ENCODE measurements at regions not wholly inside any gene's neighbourhood (a gene's known extent, or its start where the extent isn't known, plus 50 kb on each side); places are given as distances from the start of the nearest gene placed in this dataset.

DNA sequence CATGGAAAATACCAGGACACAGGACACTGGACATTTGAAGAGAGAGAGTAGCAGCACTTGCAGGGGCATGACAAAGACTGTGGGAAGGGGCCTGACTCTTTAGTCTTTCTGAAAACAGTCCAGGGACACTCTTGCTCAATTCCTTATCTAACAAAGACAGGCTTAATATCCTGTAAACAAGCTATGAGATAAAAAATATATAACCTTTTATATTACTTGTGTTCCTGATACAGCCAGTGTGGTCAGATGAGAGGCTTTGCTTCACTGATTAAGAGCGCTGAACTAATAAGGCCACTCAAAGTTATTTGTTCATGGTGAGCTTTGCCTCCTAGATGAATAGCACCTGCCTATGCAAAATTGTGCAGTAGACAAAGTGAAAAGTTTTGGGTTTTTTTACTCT is 518.7 kb downstream of the LRRC70 start (continued):
- TF ChIP-seq SPI1 (IDR thresholded peaks at IDR 0.05; ENCODE audit: borderline replicate concordance, low read depth, low read length) = no peak

DNA sequence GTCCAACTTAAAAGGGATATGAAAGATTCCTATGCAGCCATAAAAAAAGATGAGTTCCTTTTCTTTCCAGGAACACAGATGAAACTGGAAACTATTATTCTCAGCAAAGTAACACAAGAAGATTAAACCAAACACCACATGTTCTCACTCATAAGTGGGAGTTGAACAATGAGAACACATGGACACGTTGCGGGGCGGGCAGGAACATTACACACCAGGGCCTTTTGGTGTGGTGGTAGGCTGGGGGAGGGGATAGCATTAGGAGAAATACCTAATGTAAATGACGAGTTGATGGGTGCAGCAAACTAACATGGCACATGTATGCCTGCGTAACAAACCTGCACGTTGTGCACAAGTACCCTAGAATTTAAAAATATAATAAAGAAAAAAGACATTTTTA is 516.1 kb downstream of the LRRC70 start:
- FAIRE-seq = no peak
- Histone ChIP-seq H3K4me2 (ENCODE audit: insufficient read depth, low read length) (no peak overlapping the region), H3K4me1 (replicated peaks in 1 of 2; ENCODE audit: control insufficient read depth in 2 of 2, insufficient read depth in 2 of 2, low read length in 2 of 2) (no peaks in the 10 kb centered on the region), H4K20me1 (replicated peaks; ENCODE audit: control insufficient read depth, insufficient read depth, low read length) (no peaks in the 10 kb centered on the region), H3K27me3 (ENCODE audit: control insufficient read depth in 2 of 2, insufficient read depth in 2 of 2, low read length in 2 of 2) (no peaks in the 10 kb centered on the region), H3K9me3 (replicated peaks; ENCODE audit: control insufficient read depth, insufficient read depth, low read depth, low read length) (no peaks in the 10 kb centered on the region), H3K27ac (ENCODE audit: extremely low read depth, low read depth, low read length) (no peak overlapping the region), H3K79me2 (ENCODE audit: control insufficient read depth, insufficient read depth, low read length) (no peaks in the 10 kb centered on the region), H3K36me3 (ENCODE audit: control insufficient read depth, insufficient read depth, low read length) (no peaks in the 10 kb centered on the region), H3K9me1 (ENCODE audit: control insufficient read depth, insufficient read depth, low read length) (no peaks in the 10 kb centered on the region), H3K4me3 (no peak overlapping the region), H2AFZ (ENCODE audit: low read depth, low read length) (no peak overlapping the region), H3K9ac (ENCODE audit: insufficient read depth in 1 of 2, low read depth in 2 of 2, low read length in 2 of 2) (no peak overlapping the region)
- TF ChIP-seq, protein P1, sequence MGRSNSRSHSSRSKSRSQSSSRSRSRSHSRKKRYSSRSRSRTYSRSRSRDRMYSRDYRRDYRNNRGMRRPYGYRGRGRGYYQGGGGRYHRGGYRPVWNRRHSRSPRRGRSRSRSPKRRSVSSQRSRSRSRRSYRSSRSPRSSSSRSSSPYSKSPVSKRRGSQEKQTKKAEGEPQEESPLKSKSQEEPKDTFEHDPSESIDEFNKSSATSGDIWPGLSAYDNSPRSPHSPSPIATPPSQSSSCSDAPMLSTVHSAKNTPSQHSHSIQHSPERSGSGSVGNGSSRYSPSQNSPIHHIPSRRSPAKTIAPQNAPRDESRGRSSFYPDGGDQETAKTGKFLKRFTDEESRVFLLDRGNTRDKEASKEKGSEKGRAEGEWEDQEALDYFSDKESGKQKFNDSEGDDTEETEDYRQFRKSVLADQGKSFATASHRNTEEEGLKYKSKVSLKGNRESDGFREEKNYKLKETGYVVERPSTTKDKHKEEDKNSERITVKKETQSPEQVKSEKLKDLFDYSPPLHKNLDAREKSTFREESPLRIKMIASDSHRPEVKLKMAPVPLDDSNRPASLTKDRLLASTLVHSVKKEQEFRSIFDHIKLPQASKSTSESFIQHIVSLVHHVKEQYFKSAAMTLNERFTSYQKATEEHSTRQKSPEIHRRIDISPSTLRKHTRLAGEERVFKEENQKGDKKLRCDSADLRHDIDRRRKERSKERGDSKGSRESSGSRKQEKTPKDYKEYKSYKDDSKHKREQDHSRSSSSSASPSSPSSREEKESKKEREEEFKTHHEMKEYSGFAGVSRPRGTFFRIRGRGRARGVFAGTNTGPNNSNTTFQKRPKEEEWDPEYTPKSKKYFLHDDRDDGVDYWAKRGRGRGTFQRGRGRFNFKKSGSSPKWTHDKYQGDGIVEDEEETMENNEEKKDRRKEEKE (IDR thresholded peaks at IDR 0.05; ENCODE audit: borderline replicate concordance in 1 of 2, control insufficient read depth in 1 of 2, low read depth in 2 of 2, low read length in 1 of 2) = no peak
- TF ChIP-seq, protein P2, sequence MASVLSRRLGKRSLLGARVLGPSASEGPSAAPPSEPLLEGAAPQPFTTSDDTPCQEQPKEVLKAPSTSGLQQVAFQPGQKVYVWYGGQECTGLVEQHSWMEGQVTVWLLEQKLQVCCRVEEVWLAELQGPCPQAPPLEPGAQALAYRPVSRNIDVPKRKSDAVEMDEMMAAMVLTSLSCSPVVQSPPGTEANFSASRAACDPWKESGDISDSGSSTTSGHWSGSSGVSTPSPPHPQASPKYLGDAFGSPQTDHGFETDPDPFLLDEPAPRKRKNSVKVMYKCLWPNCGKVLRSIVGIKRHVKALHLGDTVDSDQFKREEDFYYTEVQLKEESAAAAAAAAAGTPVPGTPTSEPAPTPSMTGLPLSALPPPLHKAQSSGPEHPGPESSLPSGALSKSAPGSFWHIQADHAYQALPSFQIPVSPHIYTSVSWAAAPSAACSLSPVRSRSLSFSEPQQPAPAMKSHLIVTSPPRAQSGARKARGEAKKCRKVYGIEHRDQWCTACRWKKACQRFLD (CRISPR knock-in tag; IDR thresholded peaks at IDR 0.05) = no peak
- TF ChIP-seq ZNF121 (CRISPR knock-in tag; conservative IDR thresholded peaks at IDR 0.05) (no peak), HNRNPK (IDR thresholded peaks at IDR 0.05; ENCODE audit: low read depth, low read length, poor library complexity, severe bottlenecking) (no peak), NFYB (IDR thresholded peaks at IDR 0.05; ENCODE audit: extremely low read depth, insufficient read length) (no peak)
- ATAC-seq = no peak
- POLR2A ChIA-PET = no interaction called here
- intact Hi-C loops (cut with micrococcal nuclease) = no loop called here
- WGBS (ENCODE audit: insufficient coverage, low coverage, missing lambda C conversion rate) = 0% methylated on average over 6 of the region's 6 CpGs
- CTCF ChIA-PET (ENCODE audit: low intra/inter-chr PET ratio) = no interaction called here
- in situ Hi-C loops (cut with MboI) = no loop called here
- no TSS peak for BruUV-seq (replicated peaks)
- DNase-seq (ENCODE audit: extremely low read depth in 1 of 4, low spot score in 3 of 4) = no peak

All from K562 (cell line).